ENCODE measurements at regions not wholly inside any gene's neighbourhood (a gene's known extent, or its start where the extent isn't known, plus 50 kb on each side); places are given as distances from the start of the nearest gene placed in this dataset.

DNA sequence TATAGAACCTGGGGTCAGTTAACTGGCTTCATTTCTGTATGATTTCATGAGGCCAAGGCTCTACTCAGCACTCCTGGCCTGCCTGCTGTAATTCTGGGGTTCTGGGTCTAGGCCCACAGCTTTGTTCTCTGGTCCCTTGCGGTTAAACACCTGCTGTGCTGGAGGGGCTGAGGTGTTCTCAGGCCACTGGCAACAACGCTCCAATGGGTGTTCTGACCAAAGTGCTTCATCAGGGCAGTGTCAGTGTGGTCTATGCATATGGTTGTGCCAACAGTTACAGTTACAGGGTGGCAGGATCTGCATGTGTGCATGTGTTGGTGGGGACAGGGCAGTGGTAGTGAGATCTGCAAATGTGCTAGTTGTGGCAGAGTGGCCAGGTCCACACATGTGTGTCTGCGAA lies 64.1 kb upstream of the GMNC start:
- no peak overlapping the region for H3K4me3 ChIP-seq (ENCODE audit: low read depth, low read length)
- no peak for TF ChIP-seq CTCF (IDR thresholded peaks at IDR 0.05; ENCODE audit: control insufficient read depth, extremely low read depth, insufficient read depth)
- no peak for DNase-seq (ENCODE audit: low read depth)

DNA sequence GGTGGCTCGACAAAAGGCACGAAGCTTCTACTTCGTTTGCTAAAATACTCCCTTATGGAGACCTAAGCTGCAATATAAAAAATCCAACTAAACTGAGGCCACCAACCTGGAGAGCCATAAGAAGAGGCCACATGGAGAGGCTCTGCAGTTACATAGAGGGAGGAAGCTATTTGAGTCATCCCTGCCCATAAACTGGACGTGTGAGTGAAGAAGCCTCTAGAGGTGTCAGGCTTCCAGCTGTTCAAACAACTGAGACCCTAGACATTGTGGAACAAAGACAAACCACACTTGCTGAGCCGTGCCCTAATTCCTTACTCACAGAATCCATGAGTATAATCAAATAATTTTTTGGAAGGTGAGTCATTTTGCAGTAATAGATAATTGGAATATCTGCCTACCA lies 50.2 kb upstream of the GMNC start:
- TF ChIP-seq CTCF (IDR thresholded peaks at IDR 0.05; ENCODE audit: control insufficient read depth, extremely low read depth, insufficient read depth) = no peak
- DNase-seq (ENCODE audit: low read depth) = no peak
- no peak overlapping the region for H3K4me3 ChIP-seq (ENCODE audit: low read depth, low read length)
